Retina (tissue), 1 donor: ENCODE measurements at regions not wholly inside any gene's neighbourhood (a gene's known extent, or its start where the extent isn't known, plus 50 kb on each side); places are given as distances from the start of the nearest gene placed in this dataset.
"Not testable (repeated sequence)": the region's sequence is repeated elsewhere in the genome, so short reads cannot be mapped to it uniquely, and the experiment has no call there.

Experiments used
- DNase-seq: peaks from one replicate; pipeline ENCODE4 v3.0.0-alpha.2; 2016

GRCh38 chr2:12569929-12570328 is 146.8 kb upstream of the TRIB2 start:
- DNase-seq, result not testable (repeated sequence)

GRCh38 chr2:12577091-12577490 is 139.6 kb upstream of the TRIB2 start:
- no peak for DNase-seq

GRCh38 chr2:12577567-12578253 is 139.0 kb upstream of the TRIB2 start:
- no peak for DNase-seq

GRCh38 chr2:12579018-12579417 is 137.7 kb upstream of the TRIB2 start:
- DNase-seq, result no peak

- no peak for DNase-seq
Observed at GRCh38 chr2:12584338-12584737, 132.4 kb upstream of the TRIB2 start.

- DNase-seq, result no peak
Observed at GRCh38 chr2:12585784-12586183, 131.0 kb upstream of the TRIB2 start.

- DNase-seq, result no peak
Observed at GRCh38 chr2:12587228-12587627, 129.5 kb upstream of the TRIB2 start.

- DNase-seq, result no peak
Observed at GRCh38 chr2:12587729-12588522, 128.8 kb upstream of the TRIB2 start.

- DNase-seq, result no peak
Observed at GRCh38 chr2:12588986-12589385, 127.8 kb upstream of the TRIB2 start.

- peak; percentile 57 for DNase-seq
Observed at GRCh38 chr2:12589802-12590320, 126.9 kb upstream of the TRIB2 start.

- no peak for DNase-seq
Observed at GRCh38 chr2:12592296-12592695, 124.4 kb upstream of the TRIB2 start.

GRCh38 chr2:12594590-12594989 is 122.1 kb upstream of the TRIB2 start:
- DNase-seq, result no peak

- no peak for DNase-seq
Observed at GRCh38 chr2:12596771-12597170, 120.0 kb upstream of the TRIB2 start.

GRCh38 chr2:12597610-12598009 is 119.1 kb upstream of the TRIB2 start:
- DNase-seq, result no peak

GRCh38 chr2:12602661-12603060 is 114.1 kb upstream of the TRIB2 start:
- no peak for DNase-seq

GRCh38 chr2:12603781-12604295 is 112.9 kb upstream of the TRIB2 start:
- DNase-seq, result peak; percentile 13

GRCh38 chr2:12604341-12604740 is 112.4 kb upstream of the TRIB2 start:
- DNase-seq, result no peak

- no peak for DNase-seq
Observed at GRCh38 chr2:12605366-12605765, 111.4 kb upstream of the TRIB2 start.

GRCh38 chr2:12605936-12606335 is 110.8 kb upstream of the TRIB2 start:
- no peak for DNase-seq

- peak; percentile 56 for DNase-seq
Observed at GRCh38 chr2:12606472-12607000, 110.2 kb upstream of the TRIB2 start.

- no peak for DNase-seq
Observed at GRCh38 chr2:12607971-12608370, 108.8 kb upstream of the TRIB2 start.

- no peak for DNase-seq
Observed at GRCh38 chr2:12610314-12610713, 106.4 kb upstream of the TRIB2 start.

GRCh38 chr2:12612168-12612567 is 104.6 kb upstream of the TRIB2 start:
- DNase-seq, result no peak

GRCh38 chr2:12612671-12613070 is 104.1 kb upstream of the TRIB2 start:
- no peak for DNase-seq
